Endothelial cell of umbilical vein (primary cell): ENCODE measurements at regions not wholly inside any gene's neighbourhood (a gene's known extent, or its start where the extent isn't known, plus 50 kb on each side); places are given as distances from the start of the nearest gene placed in this dataset.

Source experiments
- BruUV-seq: library from RNA; stranded (reverse); fragments of 400-500 nt; replicated peaks from 2 replicates; lab custom pipeline; 2021; lab: Mats Ljungman, UMichigan
- CTCF ChIA-PET: fragments of 300-600, 350-600 bp; sonication (Branson Sonifier 250); formaldehyde crosslinking; loops from one replicate; lab custom pipeline; 2021; ENCODE audit warnings: antibody characterized with exemption, inconsistent platforms; lab: Charles Lee
- POLR2A ChIA-PET: fragments of 300-600, 350-600 bp; sonication (Branson Sonifier 250); formaldehyde crosslinking; loops from one replicate; lab custom pipeline; 2021; ENCODE audit warnings: antibody characterized with exemption, inconsistent platforms; lab: Charles Lee
- DNase-seq: peaks from one replicate; pipeline ENCODE4 v3.0.0-alpha.2; 2011; ENCODE audit warnings: low read depth, low spot score
- FAIRE-seq: peaks from 2 replicates; lab custom pipeline; 2011; peaks lifted over from hg19 to GRCh38; lab: Jason Lieb, UNC
- H2AFZ ChIP-seq: 2 replicates; pipeline ENCODE4 v1.6.0; 2012; ENCODE audit warnings: low read depth, low read length, control low read depth, inconsistent platforms
- H3K27ac ChIP-seq: 2 replicates; pipeline ENCODE4 v1.5.1; 2011; ENCODE audit warnings: low read depth, mild to moderate bottlenecking, control low read depth, low read length, moderate library complexity; ENCODE audit not compliant: insufficient read depth
- H3K27me3 ChIP-seq, 2 experiments: 2 replicates each; pipeline versions ENCODE4 v1.6.0 to v1.6.1; 2011; ENCODE audit warnings: low read length in 2 of 2, mixed read lengths in 1 of 2; ENCODE audit not compliant: control insufficient read depth in 2 of 2, insufficient read depth in 2 of 2
- H3K36me3 ChIP-seq, 2 experiments: 2 replicates in 1 of 2; 3 replicates in 1 of 2; pipeline ENCODE4 v1.5.1; 2011; ENCODE audit warnings: low read length in 2 of 2, mild to moderate bottlenecking in 1 of 2, moderate library complexity in 1 of 2; ENCODE audit not compliant: control insufficient read depth in 2 of 2, insufficient read depth in 2 of 2; ENCODE audit errors: extremely low read depth in 1 of 2
- H3K4me1 ChIP-seq: 3 replicates; pipeline ENCODE4 v1.5.1; 2011; ENCODE audit warnings: mild to moderate bottlenecking, low read length; ENCODE audit not compliant: control insufficient read depth, insufficient read depth; ENCODE audit errors: extremely low read depth
- H3K4me2 ChIP-seq: 2 replicates; pipeline ENCODE4 v1.6.1; 2011; ENCODE audit warnings: low read length, control low read depth, mixed read lengths; ENCODE audit not compliant: insufficient read depth
- H3K4me3 ChIP-seq, 3 experiments: fragments of 200-600 bp in 1 of 3; sonication (generic), shearing (Covaris generic) in 1 of 3; replicated peaks in 1 of 3; 2 replicates each; pipeline ENCODE4 v1.5.1; 2011 to 2016; ENCODE audit warnings: control low read depth in 3 of 3, low read length in 3 of 3, mild to moderate bottlenecking in 2 of 3, inconsistent platforms in 1 of 3, low read depth in 1 of 3, moderate library complexity in 1 of 3; ENCODE audit not compliant: insufficient read depth in 1 of 3
- H3K79me2 ChIP-seq: 2 replicates; pipeline ENCODE4 v1.6.0; 2012; ENCODE audit warnings: low read length, inconsistent platforms; ENCODE audit not compliant: control insufficient read depth, insufficient read depth
- H3K9ac ChIP-seq: replicated peaks from 2 replicates; pipeline ENCODE3; 2011; ENCODE audit warnings: low read length, control low read depth; ENCODE audit not compliant: insufficient read depth; ENCODE audit errors: extremely low read depth
- H3K9me1 ChIP-seq: replicated peaks from 3 replicates; pipeline ENCODE4 v1.6.0; 2011; ENCODE audit warnings: mild to moderate bottlenecking, low read length; ENCODE audit not compliant: control insufficient read depth, insufficient read depth; ENCODE audit errors: extremely low read depth
- H3K9me3 ChIP-seq: replicated peaks from 2 replicates; pipeline ENCODE4 v1.5.1; 2012; ENCODE audit warnings: low read length, inconsistent platforms; ENCODE audit not compliant: control insufficient read depth, insufficient read depth
- H4K20me1 ChIP-seq: replicated peaks from 2 replicates; pipeline ENCODE3; 2011; ENCODE audit warnings: mild to moderate bottlenecking, low read length; ENCODE audit not compliant: control insufficient read depth, insufficient read depth; ENCODE audit errors: extremely low read depth
- EZH2 ChIP-seq: IDR thresholded peaks from 2 replicates; pipeline ENCODE4 v1.6.1; 2012; ENCODE audit warnings: borderline replicate concordance, low read depth, mild to moderate bottlenecking, moderate library complexity, low read length, inconsistent platforms; ENCODE audit not compliant: severe bottlenecking
- FOS ChIP-seq: IDR thresholded peaks from 2 replicates; pipeline ENCODE4 v1.6.1; 2011; ENCODE audit warnings: mild to moderate bottlenecking, low read length, moderate library complexity, borderline replicate concordance; ENCODE audit not compliant: insufficient read depth
- GATA2 ChIP-seq: IDR thresholded peaks from 2 replicates; pipeline ENCODE4 v1.7.0; 2011; ENCODE audit warnings: low read depth, mild to moderate bottlenecking, moderate library complexity, mixed read lengths, low read length; ENCODE audit not compliant: insufficient read length, insufficient read depth
- JUN ChIP-seq: IDR thresholded peaks from 2 replicates; pipeline ENCODE4 v1.6.1; 2011; ENCODE audit warnings: borderline replicate concordance, low read depth; ENCODE audit not compliant: insufficient read length, insufficient read depth
- MYC ChIP-seq: IDR thresholded peaks from one replicate; pipeline ENCODE4 v1.6.1; 2011; ENCODE audit warnings: mild to moderate bottlenecking, low read depth, low read length
- POLR2A ChIP-seq: IDR thresholded peaks from 2 replicates; pipeline ENCODE4 v1.6.1; 2012; ENCODE audit warnings: low read depth, mild to moderate bottlenecking, control low read depth, low read length
- POLR2AphosphoS5 ChIP-seq: IDR thresholded peaks from 2 replicates; pipeline ENCODE4 v1.6.1; 2012; ENCODE audit warnings: low read depth, mild to moderate bottlenecking, control low read depth, low read length, moderate library complexity; ENCODE audit not compliant: insufficient read depth
- dilution Hi-C: fragments of 300-500 bp; cut with MboI; formaldehyde crosslinking; loops from one replicate; pipeline ENCODE4 v1.15.0; 2019; ENCODE audit warnings: low sequenced_read_pairs; ENCODE audit not compliant: extremely low pct_ligation_motif_present
- intact Hi-C: fragments of 100-400 bp; cut with micrococcal nuclease; formaldehyde crosslinking; loops from one replicate; pipeline ENCODE4 v1.10.0; 2022
- TF ChIP-seq, protein P1 (sequence below): IDR thresholded peaks from 2 replicates; pipeline ENCODE4 v1.6.1; 2011; ENCODE audit not compliant: insufficient read depth, insufficient read length
- TF ChIP-seq, protein P2 (sequence below), 2 donors: IDR thresholded peaks; 1 replicate in 1 of 2; 2 replicates in 1 of 2; pipeline ENCODE4 v1.5.1; 2011; ENCODE audit warnings: low read length in 2 of 2, mild to moderate bottlenecking in 2 of 2, moderate library complexity in 2 of 2, control low read depth in 1 of 2, inconsistent platforms in 1 of 2, low read depth in 1 of 2; ENCODE audit not compliant: insufficient read depth in 1 of 2; ENCODE audit errors: extremely low read depth in 1 of 2

DNA sequence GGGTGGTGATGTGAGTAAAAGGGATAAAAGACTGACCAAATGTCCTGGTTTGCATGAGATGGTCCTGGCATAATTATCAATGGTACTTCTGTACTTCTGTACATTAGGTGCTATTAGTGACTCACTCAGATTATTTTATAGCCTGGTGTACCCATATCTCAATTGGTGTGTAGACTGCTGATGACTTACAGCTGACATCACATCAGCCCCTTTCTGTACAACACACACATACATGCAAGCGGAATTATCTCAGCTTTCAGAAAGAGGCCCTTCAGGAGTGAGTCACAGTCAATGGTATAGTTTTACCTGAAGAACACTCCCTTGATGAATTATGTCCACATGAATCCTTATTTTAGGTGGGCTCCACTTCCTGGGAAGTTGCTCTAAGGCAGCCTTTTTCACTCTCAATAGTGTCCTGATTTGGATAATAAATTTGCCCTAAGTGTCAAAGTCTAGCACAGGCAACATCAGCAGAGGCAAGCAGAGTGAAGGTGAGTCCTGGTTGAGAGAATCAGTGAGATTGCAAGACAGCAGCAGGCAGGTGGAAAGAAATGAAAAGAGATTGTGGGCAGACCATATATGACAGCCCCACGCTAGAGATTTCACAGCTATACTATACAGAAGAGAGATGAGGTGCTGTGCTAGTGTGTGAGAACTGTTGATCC, 137.0 kb downstream of the ZPLD1 start:
- Histone ChIP-seq H3K4me3 (no peak overlapping the region), H3K36me3 (no peaks in the 10 kb centered on the region), H3K27ac (no peak overlapping the region), H3K9ac (no peak overlapping the region), H3K9me1 (no peaks in the 10 kb centered on the region), H3K27me3 (no peaks in the 10 kb centered on the region), H3K79me2 (no peaks in the 10 kb centered on the region), H3K9me3 (no peaks in the 10 kb centered on the region), H3K4me1 (no peaks in the 10 kb centered on the region), H4K20me1 (no peaks in the 10 kb centered on the region), H2AFZ (no peak overlapping the region), H3K4me2 (no peak overlapping the region)
- BruUV-seq: no TSS peak
- no peak for FAIRE-seq
- dilution Hi-C loops: no loop called here
- no peak for TF ChIP-seq EZH2
- TF ChIP-seq, protein P1, sequence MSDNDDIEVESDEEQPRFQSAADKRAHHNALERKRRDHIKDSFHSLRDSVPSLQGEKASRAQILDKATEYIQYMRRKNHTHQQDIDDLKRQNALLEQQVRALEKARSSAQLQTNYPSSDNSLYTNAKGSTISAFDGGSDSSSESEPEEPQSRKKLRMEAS: no peak
- TF ChIP-seq MYC: no peak
- ChIA-PET CTCF (no interaction called here), POLR2A (no interaction called here)
- no peak for DNase-seq
- intact Hi-C loops: no loop called here

DNA sequence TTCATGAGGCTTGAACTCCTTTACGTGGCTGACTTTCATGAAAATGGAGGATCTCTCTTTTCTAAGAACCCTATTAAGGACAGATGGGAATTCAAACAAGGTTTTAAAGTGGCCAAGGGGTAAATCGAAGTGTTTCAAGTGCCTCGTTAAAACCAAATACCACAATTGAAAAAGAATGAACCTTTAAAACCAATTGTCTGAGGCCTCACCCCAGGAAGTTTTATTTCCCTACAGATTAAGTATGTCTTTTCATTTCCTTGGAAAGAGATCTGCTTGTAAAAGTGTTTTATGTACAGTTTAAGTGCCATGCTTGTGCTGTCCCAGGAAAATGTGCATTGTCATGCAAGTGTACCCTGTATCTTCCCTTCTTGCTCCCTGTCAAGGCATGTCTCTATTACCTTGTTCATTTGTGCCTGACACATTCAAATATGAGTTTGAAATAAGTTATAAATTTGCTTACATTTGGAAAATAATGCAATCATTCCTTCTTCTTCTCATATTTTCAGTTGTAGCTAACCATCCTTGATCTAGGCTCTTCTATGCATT, 138.7 kb downstream of the ZPLD1 start:
- Histone ChIP-seq H2AFZ (no peak overlapping the region), H4K20me1 (no peaks in the 10 kb centered on the region), H3K79me2 (no peaks in the 10 kb centered on the region), H3K4me1 (no peaks in the 10 kb centered on the region), H3K36me3 (no peaks in the 10 kb centered on the region), H3K27me3 (peaks cover 0 to 2% of the 10 kb centered on the region in 2 experiments), H3K9ac (no peak overlapping the region), H3K4me3 (no peak overlapping the region), H3K27ac (no peak overlapping the region), H3K9me3 (no peaks in the 10 kb centered on the region), H3K9me1 (no peaks in the 10 kb centered on the region), H3K4me2 (no peak overlapping the region)
- no peak for FAIRE-seq
- no peak for DNase-seq
- dilution Hi-C loops (no loop called here), intact Hi-C loops (no loop called here)
- no TSS peak for BruUV-seq
- TF ChIP-seq, protein P2, sequence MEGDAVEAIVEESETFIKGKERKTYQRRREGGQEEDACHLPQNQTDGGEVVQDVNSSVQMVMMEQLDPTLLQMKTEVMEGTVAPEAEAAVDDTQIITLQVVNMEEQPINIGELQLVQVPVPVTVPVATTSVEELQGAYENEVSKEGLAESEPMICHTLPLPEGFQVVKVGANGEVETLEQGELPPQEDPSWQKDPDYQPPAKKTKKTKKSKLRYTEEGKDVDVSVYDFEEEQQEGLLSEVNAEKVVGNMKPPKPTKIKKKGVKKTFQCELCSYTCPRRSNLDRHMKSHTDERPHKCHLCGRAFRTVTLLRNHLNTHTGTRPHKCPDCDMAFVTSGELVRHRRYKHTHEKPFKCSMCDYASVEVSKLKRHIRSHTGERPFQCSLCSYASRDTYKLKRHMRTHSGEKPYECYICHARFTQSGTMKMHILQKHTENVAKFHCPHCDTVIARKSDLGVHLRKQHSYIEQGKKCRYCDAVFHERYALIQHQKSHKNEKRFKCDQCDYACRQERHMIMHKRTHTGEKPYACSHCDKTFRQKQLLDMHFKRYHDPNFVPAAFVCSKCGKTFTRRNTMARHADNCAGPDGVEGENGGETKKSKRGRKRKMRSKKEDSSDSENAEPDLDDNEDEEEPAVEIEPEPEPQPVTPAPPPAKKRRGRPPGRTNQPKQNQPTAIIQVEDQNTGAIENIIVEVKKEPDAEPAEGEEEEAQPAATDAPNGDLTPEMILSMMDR (IDR thresholded peaks at IDR 0.05; ENCODE audit: extremely low read depth in 1 of 2, insufficient read depth in 1 of 2, low read depth in 1 of 2, low read length in 2 of 2): no peak
- TF ChIP-seq, protein P1: no peak
- TF ChIP-seq JUN: no peak
- no peak for TF ChIP-seq FOS
- TF ChIP-seq MYC: no peak
- TF ChIP-seq POLR2AphosphoS5: no peak
- no peak for TF ChIP-seq POLR2A
- no peak for TF ChIP-seq GATA2
- TF ChIP-seq EZH2: no peak
- CTCF ChIA-PET: no interaction called here
- POLR2A ChIA-PET: no interaction called here
